GM12878 (cell line): ENCODE measurements at regions not wholly inside any gene's neighbourhood (a gene's known extent, or its start where the extent isn't known, plus 50 kb on each side); places are given as distances from the start of the nearest gene placed in this dataset.

ENCODE experiments used
- ATAC-seq: fragments of 200-7000 bp; cut with Tn5 transposase; 3 replicates; pipeline ENCODE4 v1.9.1; 2020; ENCODE audit warnings: mild to moderate bottlenecking, moderate library complexity
- BruUV-seq: library from RNA; stranded (reverse); fragments of 400-500 nt; replicated peaks from 2 replicates; lab custom pipeline; 2021; lab: Mats Ljungman, UMichigan
- CTCF ChIA-PET: fragments of 300-600 bp; sonication (Branson Sonifier 250); formaldehyde crosslinking; extraction: SDS; loops from one replicate; lab custom pipeline; 2021; ENCODE audit warnings: inconsistent platforms; lab: Yijun Ruan, JAX
- POLR2A ChIA-PET: fragments of 350-600 bp; formaldehyde crosslinking; extraction: SDS; loops from one replicate; lab custom pipeline; 2021; ENCODE audit warnings: inconsistent platforms; lab: Charles Lee
- RAD21 ChIA-PET: fragments of 300-600 bp; sonication (Branson Sonifier 250); formaldehyde crosslinking; loops from one replicate; lab custom pipeline; 2023; ENCODE audit warnings: antibody characterized with exemption; ENCODE audit not compliant: unreplicated experiment; lab: Charles Lee
- SMC1A ChIA-PET: fragments of 300-600 bp; sonication (Branson Sonifier 250); formaldehyde crosslinking; loops from one replicate; lab custom pipeline; 2023; ENCODE audit not compliant: unreplicated experiment, uncharacterized antibody; lab: Charles Lee
- DNase-seq: peaks from one replicate; pipeline ENCODE4 v3.0.0-alpha.2; 2011; ENCODE audit warnings: low read depth, low spot score
- FAIRE-seq: peaks from 3 replicates; lab custom pipeline; 2011; peaks lifted over from hg19 to GRCh38; lab: Jason Lieb, UNC
- H2AFZ ChIP-seq: 2 replicates; pipeline ENCODE4 v1.6.0; 2011; ENCODE audit warnings: low read depth, low read length, control low read depth; ENCODE audit not compliant: control insufficient read depth
- H3K27ac ChIP-seq: 2 replicates; pipeline ENCODE4 v1.5.1; 2011; ENCODE audit warnings: control low read depth; ENCODE audit not compliant: control insufficient read depth, insufficient read depth
- H3K27me3 ChIP-seq, 2 experiments: replicated peaks in 1 of 2; 2 replicates each; pipeline versions ENCODE4 v1.6.0 to v1.6.1; 2011; ENCODE audit warnings: low read length in 1 of 2; ENCODE audit not compliant: control insufficient read depth in 2 of 2, insufficient read depth in 2 of 2
- H3K36me3 ChIP-seq, 2 experiments: 2 replicates each; pipeline ENCODE4 v1.5.1; 2011; ENCODE audit warnings: low read length in 1 of 2; ENCODE audit not compliant: control insufficient read depth in 2 of 2, insufficient read depth in 2 of 2
- H3K4me1 ChIP-seq: 2 replicates; pipeline ENCODE4 v1.6.1; 2011; ENCODE audit warnings: mild to moderate bottlenecking, low read length, moderate library complexity, mixed read lengths; ENCODE audit not compliant: control insufficient read depth, insufficient read depth
- H3K4me2 ChIP-seq: 2 replicates; pipeline ENCODE4 v1.6.0; 2011; ENCODE audit warnings: control low read depth; ENCODE audit not compliant: control insufficient read depth, insufficient read depth
- H3K4me3 ChIP-seq: fragments of 200-600 bp; sonication (generic); 2 replicates; pipeline ENCODE4 v1.5.1; 2016
- H3K79me2 ChIP-seq: 2 replicates; pipeline ENCODE4 v1.6.0; 2011; ENCODE audit warnings: low read length; ENCODE audit not compliant: control insufficient read depth, insufficient read depth
- H3K9ac ChIP-seq: 2 replicates; pipeline ENCODE4 v1.8.0; 2011; ENCODE audit warnings: low read length, control low read depth, mixed read lengths; ENCODE audit not compliant: control insufficient read depth, insufficient read depth
- H3K9me3 ChIP-seq: replicated peaks from 3 replicates; pipeline ENCODE4 v1.5.1; 2011; ENCODE audit warnings: mild to moderate bottlenecking, low read length; ENCODE audit not compliant: control insufficient read depth, insufficient read depth
- H4K20me1 ChIP-seq: 2 replicates; pipeline ENCODE4 v1.6.0; 2011; ENCODE audit not compliant: control insufficient read depth, insufficient read depth
- CBX5 ChIP-seq: sonication (generic); IDR thresholded peaks from 2 replicates; pipeline ENCODE4 v1.6.1; 2016; ENCODE audit warnings: low read depth, moderate library complexity, mild to moderate bottlenecking, inconsistent platforms
- CHD2 ChIP-seq: IDR thresholded peaks from 2 replicates; pipeline ENCODE4 v1.6.1; 2011; ENCODE audit warnings: low read depth, low read length, improper control_type of control experiment, borderline replicate concordance
- EGR1 ChIP-seq, 2 experiments: IDR thresholded peaks; 1 replicate in 1 of 2; 2 replicates in 1 of 2; pipeline ENCODE4 v1.6.1; 2011 to 2012; ENCODE audit warnings: low read depth in 2 of 2, low read length in 2 of 2, borderline replicate concordance in 1 of 2, mild to moderate bottlenecking in 1 of 2, moderate library complexity in 1 of 2
- ESRRA ChIP-seq: IDR thresholded peaks from 2 replicates; pipeline ENCODE4 v1.6.1; 2012; ENCODE audit warnings: mild to moderate bottlenecking, low read length, improper control_type of control experiment
- HCFC1 ChIP-seq: fragments of 150-350 bp; IDR thresholded peaks from 2 replicates; pipeline ENCODE4 v1.6.1; 2014; ENCODE audit warnings: low read length
- HDAC6 ChIP-seq: fragments of 200-600 bp; sonication (generic); IDR thresholded peaks from one replicate; pipeline ENCODE4 v1.8.0; 2017; ENCODE audit warnings: antibody characterized with exemption; ENCODE audit not compliant: unreplicated experiment
- KLF5 ChIP-seq: fragments of 450-650 bp; IDR thresholded peaks from 2 replicates; pipeline ENCODE4 v1.6.1; 2014; ENCODE audit warnings: mild to moderate bottlenecking; ENCODE audit not compliant: partially characterized antibody
- NFYA ChIP-seq: IDR thresholded peaks from 2 replicates; pipeline ENCODE4 v1.6.1; 2011; ENCODE audit warnings: low read depth, mild to moderate bottlenecking, low read length, improper control_type of control experiment, borderline replicate concordance
- RBBP5 ChIP-seq: fragments of 200-600 bp; sonication (generic); conservative IDR thresholded peaks from 2 replicates; pipeline ENCODE4 v1.6.1; 2016
- SUZ12 ChIP-seq: fragments of 200-600 bp; sonication (generic); IDR thresholded peaks from one replicate; pipeline ENCODE4 v1.6.1; 2018; ENCODE audit warnings: antibody characterized with exemption, mild to moderate bottlenecking; ENCODE audit not compliant: unreplicated experiment
- TARDBP ChIP-seq: IDR thresholded peaks from 2 replicates; pipeline ENCODE4 v1.6.1; 2016; ENCODE audit warnings: borderline replicate concordance
- WRNIP1 ChIP-seq: IDR thresholded peaks from 2 replicates; pipeline ENCODE4 v1.6.1; 2011; ENCODE audit warnings: low read depth, low read length, improper control_type of control experiment, borderline replicate concordance
- YY1 ChIP-seq: IDR thresholded peaks from 2 replicates; pipeline ENCODE4 v1.6.1; 2011; ENCODE audit warnings: low read depth, mild to moderate bottlenecking, low read length
- WGBS: methylation state at CpG from one replicate; pipeline ENCODE4 v1.1.6; 2016; ENCODE audit warnings: low lambda C conversion rate; ENCODE audit not compliant: insufficient replicate concordance, insufficient coverage; ENCODE audit errors: missing lambda C conversion rate; 5-methylcytosine and 5-hydroxymethylcytosine counted together
- in situ Hi-C: fragments of 300-500 bp; cut with MboI; formaldehyde crosslinking; loops from 9 replicates; pipeline ENCODE4 v1.14.3; 2018; ENCODE audit warnings: mixed read lengths
- intact Hi-C: fragments of 100-400 bp; cut with micrococcal nuclease; formaldehyde crosslinking; loops from one replicate; pipeline ENCODE4 v1.14.2; 2022; ENCODE audit not compliant: unreplicated experiment
- TF ChIP-seq, protein P1 (sequence below): IDR thresholded peaks from 2 replicates; pipeline ENCODE4 v1.6.1; 2011; ENCODE audit warnings: low read depth, mild to moderate bottlenecking, low read length, moderate library complexity, borderline replicate concordance; ENCODE audit errors: extremely low read depth

DNA sequence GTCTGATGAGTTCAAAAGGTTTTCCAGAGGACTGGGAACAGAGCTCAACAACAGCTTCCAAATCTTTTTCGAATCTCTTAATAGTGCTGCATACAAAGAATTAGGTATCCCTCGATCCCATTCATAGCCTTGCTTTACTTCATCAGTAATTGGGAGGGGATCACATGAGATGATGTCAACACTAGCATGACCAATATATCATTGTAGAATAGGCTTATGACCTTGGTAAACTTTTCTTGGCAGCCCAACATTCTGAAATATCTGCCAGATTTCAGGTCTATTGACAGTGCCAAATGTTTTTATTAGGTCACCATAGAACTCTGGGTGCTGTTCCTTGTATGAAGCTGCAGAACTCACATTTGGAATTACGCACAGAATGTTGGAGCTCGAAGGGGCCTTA, 228.9 kb downstream of the FGF10 start:
- no TSS peak for BruUV-seq
- RAD21 ChIA-PET = no interaction called here
- 3% methylated on average over 4 of the region's 4 CpGs for WGBS

DNA sequence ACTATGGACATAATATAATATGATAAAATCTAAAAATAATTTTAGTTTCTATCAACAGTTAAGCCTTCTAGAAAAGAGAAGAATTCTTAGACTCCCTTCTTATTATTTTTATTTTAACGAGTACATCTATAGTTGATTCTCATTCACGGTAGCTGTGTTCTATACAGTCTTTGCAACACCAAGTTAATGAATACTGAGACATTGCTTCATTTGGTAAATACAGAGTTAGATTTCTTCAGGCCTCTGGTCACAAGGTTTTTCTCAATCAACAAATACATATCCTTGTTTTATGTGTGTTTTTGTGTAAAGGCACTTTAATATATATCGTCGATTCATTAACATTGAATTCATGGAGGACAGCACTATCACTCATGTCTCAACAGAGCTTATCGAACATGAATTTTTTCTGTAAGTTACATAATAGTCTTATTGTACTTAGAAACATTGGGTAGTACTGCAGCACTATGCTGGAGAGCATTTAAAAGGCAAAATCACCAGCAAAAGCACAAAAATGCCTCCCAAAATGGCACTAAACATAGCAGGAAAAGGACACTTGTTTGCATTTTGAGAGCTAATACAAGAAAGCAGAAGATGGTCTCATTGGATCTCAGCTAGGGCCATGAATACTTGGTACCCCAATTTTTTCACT, 239.0 kb downstream of the FGF10 start:
- H2AFZ ChIP-seq = no peak overlapping the region
- no peak overlapping the region for H3K4me2 ChIP-seq
- H3K27ac ChIP-seq = no peak overlapping the region
- RAD21 ChIA-PET = no interaction called here
- no TSS peak for BruUV-seq
- no peak for TF ChIP-seq NFYA
- TF ChIP-seq, all 136 proteins: peak for 0
- H3K27me3 ChIP-seq = no peaks in the 10 kb centered on the region
- no peak overlapping the region for H3K9ac ChIP-seq
- no peaks in the 10 kb centered on the region for H3K79me2 ChIP-seq
- in situ Hi-C loops = no loop called here
- no peaks in the 10 kb centered on the region for H3K4me1 ChIP-seq
- no peaks in the 10 kb centered on the region for H4K20me1 ChIP-seq
- H3K4me3 ChIP-seq = no peak overlapping the region
- WGBS = 58% methylated on average over 5 of the region's 5 CpGs
- no peak for FAIRE-seq
- DNase-seq = no peak
- H3K9me3 ChIP-seq = no peaks in the 10 kb centered on the region
- no peak for ATAC-seq
- intact Hi-C loops = no loop called here
- CTCF ChIA-PET = no interaction called here
- SMC1A ChIA-PET = no interaction called here
- H3K36me3 ChIP-seq = no peaks in the 10 kb centered on the region
- POLR2A ChIA-PET = no interaction called here

More for the DNA sequence above, 228.9 kb downstream of the FGF10 start:
- no peak for DNase-seq
- no peak overlapping the region for H3K27ac ChIP-seq
- no peak for TF ChIP-seq TARDBP
- TF ChIP-seq CBX5 = no peak
- TF ChIP-seq SUZ12 = no peak
- no peak for TF ChIP-seq ESRRA
- TF ChIP-seq HDAC6 = no peak
- no peak for TF ChIP-seq KLF5
- TF ChIP-seq RBBP5 = no peak
- no peak for TF ChIP-seq YY1
- TF ChIP-seq, protein P1, sequence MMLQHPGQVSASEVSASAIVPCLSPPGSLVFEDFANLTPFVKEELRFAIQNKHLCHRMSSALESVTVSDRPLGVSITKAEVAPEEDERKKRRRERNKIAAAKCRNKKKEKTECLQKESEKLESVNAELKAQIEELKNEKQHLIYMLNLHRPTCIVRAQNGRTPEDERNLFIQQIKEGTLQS = no peak
- TF ChIP-seq HCFC1 = no peak
- TF ChIP-seq WRNIP1 = no peak
- no peak for TF ChIP-seq CHD2
- no peak for TF ChIP-seq EGR1 (IDR thresholded peaks at IDR 0.05; ENCODE audit: borderline replicate concordance in 1 of 2, low read depth in 2 of 2, low read length in 2 of 2)
- TF ChIP-seq, all 136 proteins: peak for 0
- in situ Hi-C loops (no loop called here), intact Hi-C loops (no loop called here)
- Histone ChIP-seq H3K9me3 (no peaks in the 10 kb centered on the region), H2AFZ (no peak overlapping the region), H3K27me3 (no peaks in the 10 kb centered on the region), H3K79me2 (no peaks in the 10 kb centered on the region), H3K4me1 (no peaks in the 10 kb centered on the region), H3K36me3 (no peaks in the 10 kb centered on the region), H3K4me3 (no peak overlapping the region), H3K9ac (no peak overlapping the region), H4K20me1 (no peaks in the 10 kb centered on the region), H3K4me2 (no peak overlapping the region)
- SMC1A ChIA-PET = no interaction called here
- FAIRE-seq (no peak), ATAC-seq (no peak)
- POLR2A ChIA-PET = no interaction called here
- CTCF ChIA-PET = interaction anchor here (0.7 kb wide), 1 partner anchor 347 kb away, joined by 3 read pairs; no protein-coding TSS in a partner anchor
